Germinal center (tissue), 1 donor: ENCODE measurements at regions not wholly inside any gene's neighbourhood (a gene's known extent, or its start where the extent isn't known, plus 50 kb on each side); places are given as distances from the start of the nearest gene placed in this dataset.

Source experiments
- DNase-seq: peaks from one replicate; pipeline ENCODE4 v3.0.0; 2012; ENCODE audit warnings: mixed read lengths, low spot score

- no peak for DNase-seq
These were observed 285.7 kb upstream of the PKN2 start for GRCh38 chr1:88398338-88398737.

GRCh38 chr1:88399690-88400089 lies 284.4 kb upstream of the PKN2 start:
- no peak for DNase-seq

GRCh38 chr1:88401313-88401712 lies 282.8 kb upstream of the PKN2 start:
- no peak for DNase-seq

GRCh38 chr1:88404582-88404981 lies 279.5 kb upstream of the PKN2 start:
- no peak for DNase-seq

GRCh38 chr1:88407248-88407647 lies 276.8 kb upstream of the PKN2 start:
- no peak for DNase-seq

- no peak for DNase-seq
These were observed 262.1 kb upstream of the PKN2 start for GRCh38 chr1:88421997-88422396.

GRCh38 chr1:88433556-88433955 lies 250.5 kb upstream of the PKN2 start:
- DNase-seq, result no peak

GRCh38 chr1:88434836-88435235 lies 249.2 kb upstream of the PKN2 start:
- no peak for DNase-seq

GRCh38 chr1:88441022-88441421 lies 243.1 kb upstream of the PKN2 start:
- no peak for DNase-seq

GRCh38 chr1:88451856-88452255 lies 232.2 kb upstream of the PKN2 start:
- no peak for DNase-seq

GRCh38 chr1:88453295-88453694 lies 230.8 kb upstream of the PKN2 start:
- DNase-seq, result no peak

- DNase-seq, result no peak
These were observed 229.3 kb upstream of the PKN2 start for GRCh38 chr1:88454781-88455180.

GRCh38 chr1:88455621-88456256 lies 228.3 kb upstream of the PKN2 start:
- no peak for DNase-seq

- DNase-seq, result no peak
These were observed 226.9 kb upstream of the PKN2 start for GRCh38 chr1:88457197-88457596.

GRCh38 chr1:88461007-88461406 lies 223.1 kb upstream of the PKN2 start:
- no peak for DNase-seq

GRCh38 chr1:88462096-88462487 lies 222.0 kb upstream of the PKN2 start:
- DNase-seq, result no peak

GRCh38 chr1:88462488-88463261 lies 221.4 kb upstream of the PKN2 start:
- DNase-seq, result peak; percentile 3

GRCh38 chr1:88463401-88463985 lies 220.6 kb upstream of the PKN2 start:
- no peak for DNase-seq

- DNase-seq, result no peak
These were observed 218.1 kb upstream of the PKN2 start for GRCh38 chr1:88466011-88466410.

- no peak for DNase-seq
These were observed 217.0 kb upstream of the PKN2 start for GRCh38 chr1:88466899-88467580.

GRCh38 chr1:88472298-88472697 lies 211.8 kb upstream of the PKN2 start:
- no peak for DNase-seq

- no peak for DNase-seq
These were observed 211.4 kb upstream of the PKN2 start for GRCh38 chr1:88472714-88473113.
